GM12878 (cell line): ENCODE measurements at regions not wholly inside any gene's neighbourhood (a gene's known extent, or its start where the extent isn't known, plus 50 kb on each side); places are given as distances from the start of the nearest gene placed in this dataset.

ENCODE experiments used
- ATAC-seq: fragments of 200-7000 bp; cut with Tn5 transposase; 3 replicates; pipeline ENCODE4 v1.9.1; 2020; ENCODE audit warnings: mild to moderate bottlenecking, moderate library complexity
- BruUV-seq: library from RNA; stranded (reverse); fragments of 400-500 nt; replicated peaks from 2 replicates; lab custom pipeline; 2021; lab: Mats Ljungman, UMichigan
- CTCF ChIA-PET: fragments of 300-600 bp; sonication (Branson Sonifier 250); formaldehyde crosslinking; extraction: SDS; loops from one replicate; lab custom pipeline; 2021; ENCODE audit warnings: inconsistent platforms; lab: Yijun Ruan, JAX
- POLR2A ChIA-PET: fragments of 350-600 bp; formaldehyde crosslinking; extraction: SDS; loops from one replicate; lab custom pipeline; 2021; ENCODE audit warnings: inconsistent platforms; lab: Charles Lee
- RAD21 ChIA-PET: fragments of 300-600 bp; sonication (Branson Sonifier 250); formaldehyde crosslinking; loops from one replicate; lab custom pipeline; 2023; ENCODE audit warnings: antibody characterized with exemption; ENCODE audit not compliant: unreplicated experiment; lab: Charles Lee
- SMC1A ChIA-PET: fragments of 300-600 bp; sonication (Branson Sonifier 250); formaldehyde crosslinking; loops from one replicate; lab custom pipeline; 2023; ENCODE audit not compliant: unreplicated experiment, uncharacterized antibody; lab: Charles Lee
- DNase-seq: peaks from one replicate; pipeline ENCODE4 v3.0.0-alpha.2; 2011; ENCODE audit warnings: low read depth, low spot score
- FAIRE-seq: peaks from 3 replicates; lab custom pipeline; 2011; peaks lifted over from hg19 to GRCh38; lab: Jason Lieb, UNC
- H2AFZ ChIP-seq: 2 replicates; pipeline ENCODE4 v1.6.0; 2011; ENCODE audit warnings: low read depth, low read length, control low read depth; ENCODE audit not compliant: control insufficient read depth
- H3K27ac ChIP-seq: 2 replicates; pipeline ENCODE4 v1.5.1; 2011; ENCODE audit warnings: control low read depth; ENCODE audit not compliant: control insufficient read depth, insufficient read depth
- H3K27me3 ChIP-seq, 2 experiments: replicated peaks in 1 of 2; 2 replicates each; pipeline versions ENCODE4 v1.6.0 to v1.6.1; 2011; ENCODE audit warnings: low read length in 1 of 2; ENCODE audit not compliant: control insufficient read depth in 2 of 2, insufficient read depth in 2 of 2
- H3K36me3 ChIP-seq, 2 experiments: 2 replicates each; pipeline ENCODE4 v1.5.1; 2011; ENCODE audit warnings: low read length in 1 of 2; ENCODE audit not compliant: control insufficient read depth in 2 of 2, insufficient read depth in 2 of 2
- H3K4me1 ChIP-seq: 2 replicates; pipeline ENCODE4 v1.6.1; 2011; ENCODE audit warnings: mild to moderate bottlenecking, low read length, moderate library complexity, mixed read lengths; ENCODE audit not compliant: control insufficient read depth, insufficient read depth
- H3K4me2 ChIP-seq: 2 replicates; pipeline ENCODE4 v1.6.0; 2011; ENCODE audit warnings: control low read depth; ENCODE audit not compliant: control insufficient read depth, insufficient read depth
- H3K4me3 ChIP-seq: fragments of 200-600 bp; sonication (generic); 2 replicates; pipeline ENCODE4 v1.5.1; 2016
- H3K79me2 ChIP-seq: 2 replicates; pipeline ENCODE4 v1.6.0; 2011; ENCODE audit warnings: low read length; ENCODE audit not compliant: control insufficient read depth, insufficient read depth
- H3K9ac ChIP-seq: 2 replicates; pipeline ENCODE4 v1.8.0; 2011; ENCODE audit warnings: low read length, control low read depth, mixed read lengths; ENCODE audit not compliant: control insufficient read depth, insufficient read depth
- H3K9me3 ChIP-seq: replicated peaks from 3 replicates; pipeline ENCODE4 v1.5.1; 2011; ENCODE audit warnings: mild to moderate bottlenecking, low read length; ENCODE audit not compliant: control insufficient read depth, insufficient read depth
- H4K20me1 ChIP-seq: 2 replicates; pipeline ENCODE4 v1.6.0; 2011; ENCODE audit not compliant: control insufficient read depth, insufficient read depth
- ELK1 ChIP-seq: IDR thresholded peaks from 2 replicates; pipeline ENCODE4 v1.6.1; 2012; ENCODE audit warnings: low read depth, low read length, improper control_type of control experiment
- IRF4 ChIP-seq: IDR thresholded peaks from 2 replicates; pipeline ENCODE4 v1.6.1; 2011; ENCODE audit warnings: low read depth, low read length
- PBX3 ChIP-seq: IDR thresholded peaks from 2 replicates; pipeline ENCODE4 v1.6.1; 2011; ENCODE audit warnings: mild to moderate bottlenecking, low read depth, low read length, moderate library complexity; ENCODE audit not compliant: insufficient replicate concordance
- SUPT20H ChIP-seq: IDR thresholded peaks from 2 replicates; pipeline ENCODE4 v1.6.1; 2011; ENCODE audit warnings: low read depth, mild to moderate bottlenecking, low read length, moderate library complexity, borderline replicate concordance; ENCODE audit not compliant: control insufficient read depth
- ZBTB4 ChIP-seq: fragments of 450-650 bp; formaldehyde crosslinking; IDR thresholded peaks from 2 replicates; pipeline ENCODE4 v1.4.0; 2022; ENCODE audit warnings: mild to moderate bottlenecking, moderate library complexity
- ZSCAN29 ChIP-seq: fragments of 450-650 bp; IDR thresholded peaks from 2 replicates; pipeline ENCODE4 v1.6.1; 2017; ENCODE audit warnings: mild to moderate bottlenecking, moderate library complexity
- WGBS: methylation state at CpG from one replicate; pipeline ENCODE4 v1.1.6; 2016; ENCODE audit warnings: low lambda C conversion rate; ENCODE audit not compliant: insufficient replicate concordance, insufficient coverage; ENCODE audit errors: missing lambda C conversion rate; 5-methylcytosine and 5-hydroxymethylcytosine counted together
- in situ Hi-C: fragments of 300-500 bp; cut with MboI; formaldehyde crosslinking; loops from 9 replicates; pipeline ENCODE4 v1.14.3; 2018; ENCODE audit warnings: mixed read lengths
- intact Hi-C: fragments of 100-400 bp; cut with micrococcal nuclease; formaldehyde crosslinking; loops from one replicate; pipeline ENCODE4 v1.14.2; 2022; ENCODE audit not compliant: unreplicated experiment

- Histone ChIP-seq H4K20me1 (no peaks in the 10 kb centered on the region), H3K27me3 (no peaks in the 10 kb centered on the region), H3K27ac (no peak overlapping the region), H2AFZ (no peak overlapping the region), H3K4me2 (no peak overlapping the region), H3K9me3 (no peaks in the 10 kb centered on the region; the same call in 2 of the 3 replicates), H3K9ac (no peak overlapping the region), H3K4me3 (no peak overlapping the region), H3K36me3 (no peaks in the 10 kb centered on the region), H3K4me1 (no peaks in the 10 kb centered on the region), H3K79me2 (no peaks in the 10 kb centered on the region)
- no peak for ATAC-seq
- FAIRE-seq, result no peak
- intact Hi-C loops, result no loop called here
- POLR2A ChIA-PET, result no interaction called here
- TF ChIP-seq ZBTB4 (CRISPR knock-in tag) (no peak), SUPT20H (no peak), PBX3 (no peak), IRF4 (no peak), ZSCAN29 (no peak), ELK1 (no peak)
- CTCF ChIA-PET, result no interaction called here
- SMC1A ChIA-PET, result no interaction called here
- BruUV-seq, result no TSS peak
- DNase-seq, result no peak
- RAD21 ChIA-PET, result no interaction called here
- in situ Hi-C loops, result no loop called here
- WGBS, result 32% methylated on average over 4 of the region's 4 CpGs
Observed at GRCh38 chr10:31646519-31646918, 282.1 kb downstream of the ARHGAP12 start.
